ENCODE measurements at regions not wholly inside any gene's neighbourhood (a gene's known extent, or its start where the extent isn't known, plus 50 kb on each side); places are given as distances from the start of the nearest gene placed in this dataset.

- Mint-ChIP-seq H3K27me3 (ENCODE audit: low read depth) (peaks cover 2% of the 10 kb centered on the region; the same call in 1 of the 2 replicates), H3K9me3 (peaks cover 12% of the 10 kb centered on the region), H3K36me3 (peaks cover 3% of the 10 kb centered on the region; the same call in 1 of the 2 replicates), H3K4me1 (peaks cover 30% of the 10 kb centered on the region), H3K27ac (no peak overlapping the region), H3K4me3 (no peak overlapping the region)
- TF ChIP-seq, protein P1, sequence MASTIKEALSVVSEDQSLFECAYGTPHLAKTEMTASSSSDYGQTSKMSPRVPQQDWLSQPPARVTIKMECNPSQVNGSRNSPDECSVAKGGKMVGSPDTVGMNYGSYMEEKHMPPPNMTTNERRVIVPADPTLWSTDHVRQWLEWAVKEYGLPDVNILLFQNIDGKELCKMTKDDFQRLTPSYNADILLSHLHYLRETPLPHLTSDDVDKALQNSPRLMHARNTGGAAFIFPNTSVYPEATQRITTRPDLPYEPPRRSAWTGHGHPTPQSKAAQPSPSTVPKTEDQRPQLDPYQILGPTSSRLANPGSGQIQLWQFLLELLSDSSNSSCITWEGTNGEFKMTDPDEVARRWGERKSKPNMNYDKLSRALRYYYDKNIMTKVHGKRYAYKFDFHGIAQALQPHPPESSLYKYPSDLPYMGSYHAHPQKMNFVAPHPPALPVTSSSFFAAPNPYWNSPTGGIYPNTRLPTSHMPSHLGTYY (CRISPR knock-in tag; IDR thresholded peaks at IDR 0.05), result no peak
- ChIA-PET POLR2A (no interaction called here), CTCF (interaction anchor here (1.1 kb wide), 1 partner anchor 202 kb away, joined by 3 read pairs; no protein-coding TSS in a partner anchor)
- no peak for ATAC-seq
- no peak for DNase-seq (ENCODE audit: low spot score)
Measured at GRCh38 chr6:142676027-142676443, 268.9 kb downstream of the HIVEP2 start.

DNA sequence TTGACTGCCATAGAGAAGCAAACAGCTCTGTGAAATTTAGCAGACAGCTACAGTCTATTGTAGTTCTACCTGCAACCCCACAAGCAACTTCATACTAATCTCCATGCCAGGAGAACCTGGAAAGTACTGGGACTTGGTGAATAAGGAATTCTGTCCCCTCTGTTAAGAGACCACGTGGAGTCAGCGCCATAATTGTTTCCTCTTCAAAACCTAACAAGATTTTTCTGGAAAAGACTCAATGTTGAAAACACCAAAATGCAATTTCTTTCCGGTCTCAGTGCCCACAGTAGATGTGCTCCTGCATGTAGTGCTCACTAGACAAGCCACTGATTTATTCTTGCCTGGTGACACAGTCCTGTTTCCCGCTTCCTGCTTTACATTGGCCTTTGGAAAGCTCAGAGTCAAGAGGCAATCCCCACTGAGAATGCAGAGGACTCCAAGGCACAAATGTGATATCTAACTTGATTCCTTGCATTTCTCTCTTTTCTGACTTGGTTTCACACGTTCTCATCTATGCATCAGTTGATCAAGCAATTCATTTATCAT, 268.3 kb downstream of the HIVEP2 start:
- Mint-ChIP-seq H3K4me1 (peaks cover 33% of the 10 kb centered on the region), H3K9me3 (peaks cover 6% of the 10 kb centered on the region), H3K4me3 (no peak overlapping the region), H3K27me3 (ENCODE audit: low read depth) (peaks cover 2% of the 10 kb centered on the region; the same call in 1 of the 2 replicates), H3K27ac (no peak overlapping the region), H3K36me3 (peaks cover 3% of the 10 kb centered on the region; the same call in 1 of the 2 replicates)
- POLR2A ChIA-PET, result no interaction called here
- ATAC-seq (no peak), DNase-seq (ENCODE audit: low spot score) (no peak)
- CTCF ChIA-PET, result no interaction called here
- TF ChIP-seq ZNF317 (CRISPR knock-in tag; IDR thresholded peaks at IDR 0.05; ENCODE audit: borderline replicate concordance, low read depth) (no peak), NR3C1 (CRISPR knock-in tag; conservative IDR thresholded peaks at IDR 0.05; ENCODE audit: low read depth) (no peak), RORB (CRISPR knock-in tag; IDR thresholded peaks at IDR 0.05) (no peak), NFYB (CRISPR knock-in tag; conservative IDR thresholded peaks at IDR 0.05; ENCODE audit: low read depth) (no peak)
- TF ChIP-seq, protein P2, sequence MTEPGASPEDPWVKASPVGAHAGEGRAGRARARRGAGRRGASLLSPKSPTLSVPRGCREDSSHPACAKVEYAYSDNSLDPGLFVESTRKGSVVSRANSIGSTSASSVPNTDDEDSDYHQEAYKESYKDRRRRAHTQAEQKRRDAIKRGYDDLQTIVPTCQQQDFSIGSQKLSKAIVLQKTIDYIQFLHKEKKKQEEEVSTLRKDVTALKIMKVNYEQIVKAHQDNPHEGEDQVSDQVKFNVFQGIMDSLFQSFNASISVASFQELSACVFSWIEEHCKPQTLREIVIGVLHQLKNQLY (CRISPR knock-in tag; IDR thresholded peaks at IDR 0.05), result no peak
- TF ChIP-seq, protein P3, sequence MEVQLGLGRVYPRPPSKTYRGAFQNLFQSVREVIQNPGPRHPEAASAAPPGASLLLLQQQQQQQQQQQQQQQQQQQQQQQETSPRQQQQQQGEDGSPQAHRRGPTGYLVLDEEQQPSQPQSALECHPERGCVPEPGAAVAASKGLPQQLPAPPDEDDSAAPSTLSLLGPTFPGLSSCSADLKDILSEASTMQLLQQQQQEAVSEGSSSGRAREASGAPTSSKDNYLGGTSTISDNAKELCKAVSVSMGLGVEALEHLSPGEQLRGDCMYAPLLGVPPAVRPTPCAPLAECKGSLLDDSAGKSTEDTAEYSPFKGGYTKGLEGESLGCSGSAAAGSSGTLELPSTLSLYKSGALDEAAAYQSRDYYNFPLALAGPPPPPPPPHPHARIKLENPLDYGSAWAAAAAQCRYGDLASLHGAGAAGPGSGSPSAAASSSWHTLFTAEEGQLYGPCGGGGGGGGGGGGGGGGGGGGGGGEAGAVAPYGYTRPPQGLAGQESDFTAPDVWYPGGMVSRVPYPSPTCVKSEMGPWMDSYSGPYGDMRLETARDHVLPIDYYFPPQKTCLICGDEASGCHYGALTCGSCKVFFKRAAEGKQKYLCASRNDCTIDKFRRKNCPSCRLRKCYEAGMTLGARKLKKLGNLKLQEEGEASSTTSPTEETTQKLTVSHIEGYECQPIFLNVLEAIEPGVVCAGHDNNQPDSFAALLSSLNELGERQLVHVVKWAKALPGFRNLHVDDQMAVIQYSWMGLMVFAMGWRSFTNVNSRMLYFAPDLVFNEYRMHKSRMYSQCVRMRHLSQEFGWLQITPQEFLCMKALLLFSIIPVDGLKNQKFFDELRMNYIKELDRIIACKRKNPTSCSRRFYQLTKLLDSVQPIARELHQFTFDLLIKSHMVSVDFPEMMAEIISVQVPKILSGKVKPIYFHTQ (CRISPR knock-in tag; IDR thresholded peaks at IDR 0.05), result no peak
- TF ChIP-seq, protein P4, sequence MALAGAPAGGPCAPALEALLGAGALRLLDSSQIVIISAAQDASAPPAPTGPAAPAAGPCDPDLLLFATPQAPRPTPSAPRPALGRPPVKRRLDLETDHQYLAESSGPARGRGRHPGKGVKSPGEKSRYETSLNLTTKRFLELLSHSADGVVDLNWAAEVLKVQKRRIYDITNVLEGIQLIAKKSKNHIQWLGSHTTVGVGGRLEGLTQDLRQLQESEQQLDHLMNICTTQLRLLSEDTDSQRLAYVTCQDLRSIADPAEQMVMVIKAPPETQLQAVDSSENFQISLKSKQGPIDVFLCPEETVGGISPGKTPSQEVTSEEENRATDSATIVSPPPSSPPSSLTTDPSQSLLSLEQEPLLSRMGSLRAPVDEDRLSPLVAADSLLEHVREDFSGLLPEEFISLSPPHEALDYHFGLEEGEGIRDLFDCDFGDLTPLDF (CRISPR knock-in tag; IDR thresholded peaks at IDR 0.05), result no peak
- TF ChIP-seq, protein P5, sequence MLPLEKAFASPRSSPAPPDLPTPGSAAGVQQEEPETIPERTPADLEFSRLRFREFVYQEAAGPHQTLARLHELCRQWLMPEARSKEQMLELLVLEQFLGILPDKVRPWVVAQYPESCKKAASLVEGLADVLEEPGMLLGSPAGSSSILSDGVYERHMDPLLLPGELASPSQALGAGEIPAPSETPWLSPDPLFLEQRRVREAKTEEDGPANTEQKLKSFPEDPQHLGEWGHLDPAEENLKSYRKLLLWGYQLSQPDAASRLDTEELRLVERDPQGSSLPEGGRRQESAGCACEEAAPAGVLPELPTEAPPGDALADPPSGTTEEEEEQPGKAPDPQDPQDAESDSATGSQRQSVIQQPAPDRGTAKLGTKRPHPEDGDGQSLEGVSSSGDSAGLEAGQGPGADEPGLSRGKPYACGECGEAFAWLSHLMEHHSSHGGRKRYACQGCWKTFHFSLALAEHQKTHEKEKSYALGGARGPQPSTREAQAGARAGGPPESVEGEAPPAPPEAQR (CRISPR knock-in tag; IDR thresholded peaks at IDR 0.05), result no peak

GRCh38 chr6:142679907-142680700, 264.9 kb downstream of the HIVEP2 start:
- POLR2A ChIA-PET, result interaction anchor here (0.7 kb wide), 1 partner anchor 19 kb away, joined by 7 read pairs; no protein-coding TSS in a partner anchor
- H3K27me3 Mint-ChIP-seq (ENCODE audit: low read depth), result peaks cover 2% of the 10 kb centered on the region; the same call in 1 of the 2 replicates
- H3K4me3 Mint-ChIP-seq, result no peak overlapping the region
- peaks cover 7% of the 10 kb centered on the region for H3K36me3 Mint-ChIP-seq
- CTCF ChIA-PET, result interaction anchor here (1.2 kb wide), 1 partner anchor 12 kb away, joined by 3 read pairs; no protein-coding TSS in a partner anchor
- no peak for DNase-seq (ENCODE audit: low spot score)
- no peak for ATAC-seq
- peaks cover 13% of the 10 kb centered on the region for H3K9me3 Mint-ChIP-seq
- H3K27ac Mint-ChIP-seq, result no peak overlapping the region
- H3K4me1 Mint-ChIP-seq, result peaks cover 19% of the 10 kb centered on the region
- TF ChIP-seq JUN (CRISPR knock-in tag; IDR thresholded peaks at IDR 0.05) (no peak), ZNF512 (CRISPR knock-in tag; IDR thresholded peaks at IDR 0.05; ENCODE audit: borderline replicate concordance) (no peak), TP53 (CRISPR knock-in tag; IDR thresholded peaks at IDR 0.05) (no peak), EMX1 (CRISPR knock-in tag; IDR thresholded peaks at IDR 0.05) (no peak), IRF1 (CRISPR knock-in tag; IDR thresholded peaks at IDR 0.05) (no peak), ZNF416 (CRISPR knock-in tag; IDR thresholded peaks at IDR 0.05) (no peak)
- TF ChIP-seq, protein P6, sequence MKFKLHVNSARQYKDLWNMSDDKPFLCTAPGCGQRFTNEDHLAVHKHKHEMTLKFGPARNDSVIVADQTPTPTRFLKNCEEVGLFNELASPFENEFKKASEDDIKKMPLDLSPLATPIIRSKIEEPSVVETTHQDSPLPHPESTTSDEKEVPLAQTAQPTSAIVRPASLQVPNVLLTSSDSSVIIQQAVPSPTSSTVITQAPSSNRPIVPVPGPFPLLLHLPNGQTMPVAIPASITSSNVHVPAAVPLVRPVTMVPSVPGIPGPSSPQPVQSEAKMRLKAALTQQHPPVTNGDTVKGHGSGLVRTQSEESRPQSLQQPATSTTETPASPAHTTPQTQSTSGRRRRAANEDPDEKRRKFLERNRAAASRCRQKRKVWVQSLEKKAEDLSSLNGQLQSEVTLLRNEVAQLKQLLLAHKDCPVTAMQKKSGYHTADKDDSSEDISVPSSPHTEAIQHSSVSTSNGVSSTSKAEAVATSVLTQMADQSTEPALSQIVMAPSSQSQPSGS (CRISPR knock-in tag; IDR thresholded peaks at IDR 0.05; ENCODE audit: borderline replicate concordance, low read depth), result no peak

Measured in WTC11 (cell line).